ENCODE measurements at regions not wholly inside any gene's neighbourhood (a gene's known extent, or its start where the extent isn't known, plus 50 kb on each side); places are given as distances from the start of the nearest gene placed in this dataset.

DNA sequence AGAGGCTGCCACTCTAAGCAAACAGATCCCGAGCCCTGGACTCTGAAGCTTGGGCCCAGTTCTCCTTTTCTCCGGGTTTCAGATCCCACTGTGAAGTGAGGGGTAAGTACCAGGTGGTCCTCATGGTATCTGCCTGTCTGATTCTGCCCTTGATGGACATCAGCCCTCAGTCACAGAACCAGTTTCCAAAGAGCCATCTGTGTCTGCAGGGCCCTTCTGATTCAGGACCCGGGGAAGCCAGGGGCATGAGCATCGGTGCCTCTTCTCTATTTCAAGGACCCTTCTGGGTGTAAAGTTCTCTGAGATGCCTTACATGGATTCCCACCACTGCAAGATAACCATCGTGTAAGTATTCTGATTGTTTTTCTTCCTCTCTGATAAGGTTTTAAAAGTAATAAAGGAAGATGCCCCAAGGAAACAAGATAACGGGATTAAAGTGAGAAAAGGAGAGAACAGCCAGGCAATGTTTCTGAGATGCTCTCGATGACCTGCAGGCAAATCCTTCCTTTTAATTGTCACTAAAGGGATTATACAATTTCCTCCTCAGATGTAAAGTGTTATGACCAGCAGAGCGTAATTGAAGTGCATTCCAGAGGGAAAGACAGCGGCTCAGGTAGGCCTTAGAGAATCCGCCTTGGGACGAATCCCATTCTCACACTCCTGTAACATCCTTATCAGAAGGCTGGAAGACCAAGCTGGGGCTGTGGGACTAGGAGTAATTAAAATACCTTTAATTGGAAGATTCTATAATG, 924.3 kb downstream of the TBC1D22A start:
- TF ChIP-seq TAF1 (IDR thresholded peaks at IDR 0.05; ENCODE audit: low read depth, low read length) (no peak), POLR2A (IDR thresholded peaks at IDR 0.05; ENCODE audit: low read depth, low read length) (no peak)

Data from GM12891 (cell line).